PC-9 (cell line): ENCODE measurements at regions not wholly inside any gene's neighbourhood (a gene's known extent, or its start where the extent isn't known, plus 50 kb on each side); places are given as distances from the start of the nearest gene placed in this dataset.

ENCODE experiments used
- BruUV-seq: library from RNA; stranded (reverse); fragments of 400-500 nt; replicated peaks from 2 replicates; lab custom pipeline; 2021; lab: Mats Ljungman, UMichigan
- CTCF ChIA-PET: fragments of 300-600 bp; sonication (Branson Sonifier 250); formaldehyde crosslinking; loops from one replicate; lab custom pipeline; 2022; ENCODE audit warnings: antibody characterized with exemption; lab: Charles Lee
- POLR2A ChIA-PET: fragments of 300-600 bp; sonication (Branson Sonifier 250); formaldehyde crosslinking; loops from one replicate; lab custom pipeline; 2022; ENCODE audit warnings: antibody characterized with exemption; ENCODE audit not compliant: unreplicated experiment; lab: Charles Lee
- DNase-seq, 2 experiments: peaks; one replicate each; pipeline versions ENCODE4 v3.0.0 to v3.0.0-alpha.2; 2015 to 2022; ENCODE audit warnings: mixed read lengths in 1 of 2
- H2AFZ ChIP-seq: fragments of 200-600 bp; sonication (generic); 2 replicates; pipeline ENCODE4 v1.8.1; 2017; ENCODE audit warnings: antibody characterized with exemption
- H3F3A ChIP-seq: fragments of 200-600 bp; sonication (generic); 2 replicates; pipeline ENCODE4 v1.8.1; 2017; ENCODE audit warnings: antibody characterized with exemption, mild to moderate bottlenecking, low read depth; ENCODE audit not compliant: insufficient read depth
- H3K27ac ChIP-seq: fragments of 200-600 bp; sonication (generic); 2 replicates; pipeline ENCODE4 v1.6.1; 2016; ENCODE audit warnings: mixed run types
- H3K27me3 ChIP-seq: fragments of 200-600 bp; sonication (generic); 2 replicates; pipeline ENCODE4 v1.6.1; 2016; ENCODE audit warnings: low read depth, mixed run types; ENCODE audit not compliant: insufficient read depth
- H3K36me3 ChIP-seq: fragments of 200-600 bp; sonication (generic); 2 replicates; pipeline ENCODE4 v1.6.1; 2016; ENCODE audit warnings: low read depth, mixed run types
- H3K4me1 ChIP-seq: fragments of 200-600 bp; sonication (generic); replicated peaks from 2 replicates; pipeline ENCODE4 v1.6.1; 2016; ENCODE audit warnings: mixed run types; ENCODE audit not compliant: insufficient read depth
- H3K4me2 ChIP-seq: fragments of 200-600 bp; sonication (generic); 2 replicates; pipeline ENCODE4 v1.6.1; 2017; ENCODE audit warnings: mixed run types
- H3K4me3 ChIP-seq: fragments of 200-600 bp; sonication (generic); 2 replicates; pipeline ENCODE4 v1.6.1; 2016; ENCODE audit warnings: mixed run types
- H3K79me2 ChIP-seq: fragments of 200-600 bp; sonication (generic); 2 replicates; pipeline ENCODE4 v1.6.1; 2017; ENCODE audit warnings: low read depth, mixed run types
- H3K9me2 ChIP-seq: fragments of 200-600 bp; sonication (generic); 2 replicates; pipeline ENCODE4 v1.8.1; 2017; ENCODE audit warnings: mild to moderate bottlenecking; ENCODE audit not compliant: insufficient read depth
- H3K9me3 ChIP-seq: fragments of 200-600 bp; sonication (generic); 2 replicates; pipeline ENCODE4 v1.8.1; 2016; ENCODE audit warnings: low read depth; ENCODE audit not compliant: insufficient read depth
- H4K20me1 ChIP-seq: fragments of 200-600 bp; sonication (generic); 2 replicates; pipeline ENCODE4 v1.8.1; 2017; ENCODE audit not compliant: insufficient read depth
- CTCF ChIP-seq: fragments of 200-600 bp; sonication (generic); conservative IDR thresholded peaks from 2 replicates; pipeline ENCODE4 v1.6.1; 2017; ENCODE audit warnings: mixed run types, antibody characterized with exemption, mild to moderate bottlenecking, moderate library complexity
- EZH2 ChIP-seq: fragments of 200-600 bp; sonication (generic); IDR thresholded peaks from 2 replicates; pipeline ENCODE4 v1.8.0; 2017; ENCODE audit warnings: antibody characterized with exemption, low read depth
- intact Hi-C: fragments of 100-400 bp; cut with micrococcal nuclease; formaldehyde crosslinking; loops from one replicate; pipeline ENCODE4 v1.10.0; 2022; ENCODE audit not compliant: unreplicated experiment

GRCh38 chr12:107322063-107322462, 228.7 kb upstream of the CRY1 start:
- no peaks in the 10 kb centered on the region for H4K20me1 ChIP-seq
- H3K79me2 ChIP-seq: peaks cover 84% of the 10 kb centered on the region
- ChIA-PET CTCF (no interaction called here), POLR2A (no interaction called here)
- DNase-seq: no peak
- H3K27ac ChIP-seq: peak overlapping the region; percentile 17
- H3K9me2 ChIP-seq: no peaks in the 10 kb centered on the region
- H3K27me3 ChIP-seq: no peaks in the 10 kb centered on the region
- H3F3A ChIP-seq: peaks cover 21% of the 10 kb centered on the region
- H3K36me3 ChIP-seq: no peaks in the 10 kb centered on the region
- no peak overlapping the region for H2AFZ ChIP-seq
- intact Hi-C loops: no loop called here
- no TSS peak for BruUV-seq
- peak overlapping the region; percentile 65 for H3K4me3 ChIP-seq
- peaks cover 15% of the 10 kb centered on the region for H3K4me1 ChIP-seq
- TF ChIP-seq CTCF (no peak), EZH2 (no peak)
- peak overlapping the region; percentile 88 for H3K4me2 ChIP-seq
- H3K9me3 ChIP-seq: no peaks in the 10 kb centered on the region

- no peaks in the 10 kb centered on the region for H3K9me2 ChIP-seq
- no peaks in the 10 kb centered on the region for H3K27me3 ChIP-seq
- H2AFZ ChIP-seq: no peak overlapping the region
- no peaks in the 10 kb centered on the region for H3K9me3 ChIP-seq
- ChIA-PET POLR2A (no interaction called here), CTCF (no interaction called here)
- intact Hi-C loops: no loop called here
- no peak overlapping the region for H3K27ac ChIP-seq
- no peaks in the 10 kb centered on the region for H4K20me1 ChIP-seq
- no peak overlapping the region for H3K4me3 ChIP-seq
- no peaks in the 10 kb centered on the region for H3K36me3 ChIP-seq
- DNase-seq: no peak
- no TSS peak for BruUV-seq
- H3F3A ChIP-seq: peaks cover 25% of the 10 kb centered on the region; the same call in 1 of the 2 replicates
- H3K4me2 ChIP-seq: no peak overlapping the region
- H3K4me1 ChIP-seq: peaks cover 41% of the 10 kb centered on the region
- TF ChIP-seq EZH2 (no peak), CTCF (no peak)
- peaks cover 99% of the 10 kb centered on the region for H3K79me2 ChIP-seq
Observed at GRCh38 chr12:107325075-107325608, 231.8 kb upstream of the CRY1 start.

- Histone ChIP-seq H3K79me2 (peaks cover 99% of the 10 kb centered on the region), H3K36me3 (no peaks in the 10 kb centered on the region), H3K4me2 (no peak overlapping the region), H3K9me3 (no peaks in the 10 kb centered on the region), H4K20me1 (no peaks in the 10 kb centered on the region), H3K9me2 (no peaks in the 10 kb centered on the region), H2AFZ (no peak overlapping the region), H3K27me3 (no peaks in the 10 kb centered on the region), H3K27ac (no peak overlapping the region), H3K4me1 (peaks cover 52% of the 10 kb centered on the region), H3K4me3 (no peak overlapping the region), H3F3A (peaks cover 20% of the 10 kb centered on the region; the same call in 1 of the 2 replicates)
- ChIA-PET CTCF (no interaction called here), POLR2A (no interaction called here)
- no peak for TF ChIP-seq CTCF
- no peak for TF ChIP-seq EZH2
- BruUV-seq: no TSS peak
- intact Hi-C loops: no loop called here
- no peak for DNase-seq
Observed at GRCh38 chr12:107326237-107326636, 232.9 kb upstream of the CRY1 start.
